HL-60/S4 (cell line): ENCODE measurements at regions not wholly inside any gene's neighbourhood (a gene's known extent, or its start where the extent isn't known, plus 50 kb on each side); places are given as distances from the start of the nearest gene placed in this dataset.

Source experiments
- in situ Hi-C: fragments of 300-500 bp; cut with MboI; formaldehyde crosslinking; loops from 2 replicates; pipeline ENCODE4 v1.14.3; 2022; ENCODE audit warnings: low sequenced_read_pairs

DNA sequence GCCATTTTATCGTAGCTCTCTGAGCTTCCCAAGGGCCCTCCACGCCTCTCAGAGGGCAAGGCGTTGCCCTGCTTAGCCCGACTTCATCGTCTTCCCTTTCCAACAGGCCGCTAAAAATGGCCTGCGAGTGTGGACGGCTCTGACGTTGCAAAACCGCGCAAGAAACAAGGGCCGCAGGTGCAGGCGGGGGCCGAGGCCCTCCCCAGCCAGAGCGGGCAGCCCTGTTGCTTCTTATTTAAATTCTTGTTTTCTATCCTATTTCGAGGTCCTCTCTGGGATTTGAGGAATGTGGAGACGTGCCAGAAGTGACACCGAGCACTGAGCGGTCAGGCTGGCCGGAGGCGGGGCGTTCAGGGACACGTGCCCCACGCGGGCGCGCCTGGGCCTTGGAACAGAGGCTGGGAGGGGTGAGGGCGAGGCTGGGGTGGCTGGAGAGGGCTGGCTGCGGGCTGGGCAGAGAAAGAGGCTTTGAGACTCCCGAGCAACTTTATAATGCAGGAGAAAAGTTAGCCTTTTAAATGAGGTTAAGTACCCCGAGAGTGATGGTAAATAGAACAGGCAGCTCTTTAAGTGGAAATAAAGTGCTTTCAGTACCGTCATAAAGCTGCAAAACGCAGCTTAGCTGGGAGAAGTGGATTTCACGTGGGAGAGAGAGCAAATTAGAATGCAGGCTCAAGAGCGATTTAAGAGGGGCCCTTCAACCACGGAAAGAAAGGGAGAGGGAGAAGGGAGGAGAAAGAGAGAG lies 243.6 kb downstream of the AUH start:
- in situ Hi-C loops, result no loop called here

DNA sequence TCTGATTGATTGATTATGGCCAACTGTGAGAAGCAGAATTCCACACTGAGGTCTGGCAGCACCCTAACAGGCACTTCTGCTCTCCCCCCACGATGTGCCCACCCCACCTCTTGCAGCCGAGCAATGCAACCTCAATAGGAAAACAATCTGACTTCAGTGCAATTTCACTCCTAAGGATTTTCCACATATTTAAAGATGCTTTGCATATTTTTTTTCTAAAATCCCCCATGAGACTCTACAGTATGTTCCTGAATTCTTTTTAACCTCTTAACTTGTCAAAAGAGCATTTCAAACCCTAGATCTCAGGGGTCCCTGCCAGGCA lies 243.1 kb downstream of the AUH start:
- in situ Hi-C loops, result no loop called here

DNA sequence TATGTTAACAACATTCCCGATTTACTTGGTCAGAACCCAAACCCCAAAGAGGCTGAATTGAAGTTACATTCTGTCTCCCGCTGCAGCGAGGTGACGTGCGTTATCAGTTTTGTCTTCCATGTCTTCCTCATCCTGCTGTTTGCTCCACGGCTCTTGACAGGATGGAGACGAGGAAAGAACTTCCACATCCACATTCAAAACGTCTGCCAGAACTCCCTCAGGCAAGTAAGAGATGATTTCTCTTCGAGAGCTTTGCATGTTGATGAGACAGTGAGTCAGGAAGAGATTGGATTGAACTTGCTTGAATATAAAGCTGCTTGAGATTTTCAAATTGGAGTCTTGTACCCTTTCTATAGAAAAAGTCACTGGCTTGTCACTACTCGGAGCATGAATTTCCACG lies 242.6 kb downstream of the AUH start:
- in situ Hi-C loops, result no loop called here

DNA sequence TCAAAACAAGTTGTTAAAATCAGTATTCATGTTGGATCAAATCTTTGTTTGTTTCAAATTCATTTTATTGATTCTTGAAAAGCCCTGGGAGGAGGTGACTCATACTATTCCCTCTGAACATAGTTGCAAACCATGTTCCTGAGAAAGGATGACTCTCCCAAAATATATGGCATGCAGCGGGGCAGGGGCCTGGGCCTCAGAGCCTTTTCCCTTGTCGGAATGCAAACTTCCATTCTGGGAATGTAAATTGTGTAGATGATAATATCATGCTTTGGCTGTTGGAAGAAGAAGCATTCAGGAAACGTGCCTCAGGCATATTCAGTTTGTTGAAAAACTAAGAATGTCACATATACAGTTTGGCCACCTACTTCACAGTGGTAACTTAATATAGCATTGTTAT lies 242.0 kb downstream of the AUH start:
- in situ Hi-C loops, result no loop called here

DNA sequence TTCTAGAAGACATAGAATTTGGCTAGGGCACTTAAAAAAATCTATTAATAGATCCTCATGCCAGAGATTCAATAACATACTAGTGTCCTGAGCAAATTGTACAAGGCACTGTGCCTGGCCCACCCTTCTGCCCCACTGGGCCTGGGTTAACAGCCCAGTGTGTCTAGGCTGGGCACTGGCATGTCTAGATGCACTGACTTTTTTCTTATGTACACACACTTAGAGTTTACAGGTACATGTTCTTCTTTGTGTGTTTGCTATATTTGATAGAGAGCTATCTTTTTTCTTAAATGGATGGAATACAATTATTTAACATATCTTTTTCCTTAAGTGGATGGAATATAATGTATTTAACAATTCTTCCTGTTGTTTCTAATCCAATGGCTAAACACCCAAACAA lies 241.5 kb downstream of the AUH start:
- in situ Hi-C loops, result no loop called here

DNA sequence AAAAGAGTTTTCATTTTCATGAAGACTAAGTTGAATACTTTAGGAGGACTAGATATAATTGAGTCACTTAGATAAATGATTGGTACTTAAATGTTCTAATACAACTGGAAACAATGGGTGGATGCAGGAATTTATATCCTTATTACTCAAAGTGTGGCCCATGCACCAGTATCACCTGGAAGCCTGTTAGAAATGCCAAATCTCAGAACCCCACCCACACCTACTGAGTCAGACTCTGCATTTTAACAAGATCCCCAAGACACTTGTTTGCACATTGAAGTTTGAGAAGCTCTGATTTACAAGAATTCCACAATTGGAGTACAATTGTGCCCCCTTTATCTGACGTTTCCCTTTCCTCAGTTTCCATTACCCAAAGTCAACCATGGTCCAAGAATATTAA lies 239.0 kb downstream of the AUH start:
- in situ Hi-C loops, result no loop called here

DNA sequence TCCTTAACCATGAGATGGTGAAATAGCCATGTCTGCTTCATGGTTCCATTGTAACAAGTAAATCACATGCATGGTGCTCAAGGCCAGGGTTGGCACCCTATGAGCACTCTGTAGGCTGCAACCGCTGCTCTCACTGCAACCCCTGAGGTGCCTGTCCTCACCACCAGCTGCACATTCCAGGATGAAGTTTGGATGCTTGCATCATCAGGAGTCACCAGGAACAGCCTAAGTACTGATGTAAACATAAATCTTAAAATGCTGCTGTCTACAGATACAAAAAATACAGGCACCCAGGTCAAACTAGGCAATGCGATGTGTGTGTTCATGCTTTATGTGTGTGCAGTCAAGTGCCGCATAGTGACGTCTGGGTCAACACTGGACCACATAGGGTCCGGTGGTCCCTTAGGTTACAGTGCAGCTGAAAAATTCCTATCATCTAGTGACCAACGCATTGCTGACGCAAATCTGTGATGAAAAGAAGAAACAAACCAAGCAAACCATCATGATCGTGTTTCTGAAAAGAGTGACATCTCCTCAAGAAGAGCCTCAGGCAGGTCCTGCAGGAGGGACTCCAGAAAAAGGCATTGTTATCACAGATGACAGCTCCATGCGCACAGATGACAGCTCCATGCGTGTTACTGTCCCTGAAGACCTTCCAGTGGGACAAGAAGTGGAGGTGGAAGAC lies 234.8 kb downstream of the AUH start:
- in situ Hi-C loops, result no loop called here

DNA sequence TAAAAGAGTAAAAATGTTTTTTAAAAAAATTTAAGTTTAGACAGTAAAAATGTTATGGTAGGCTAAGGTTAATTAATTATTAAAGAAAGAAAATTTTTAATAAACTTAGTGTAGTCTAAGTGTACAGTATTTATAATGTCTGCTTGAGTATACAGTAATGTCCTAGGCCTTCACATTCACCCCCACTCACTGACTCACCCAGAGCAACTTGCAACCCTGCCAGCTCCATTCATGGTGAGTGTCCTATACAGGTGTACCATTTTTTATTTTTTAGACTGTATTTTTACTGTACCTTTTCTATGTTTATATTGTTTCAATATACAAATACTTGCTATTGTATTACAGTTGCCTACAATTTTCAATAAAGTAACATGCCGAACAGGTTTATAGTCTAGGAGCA lies 234.1 kb downstream of the AUH start:
- in situ Hi-C loops, result no loop called here

DNA sequence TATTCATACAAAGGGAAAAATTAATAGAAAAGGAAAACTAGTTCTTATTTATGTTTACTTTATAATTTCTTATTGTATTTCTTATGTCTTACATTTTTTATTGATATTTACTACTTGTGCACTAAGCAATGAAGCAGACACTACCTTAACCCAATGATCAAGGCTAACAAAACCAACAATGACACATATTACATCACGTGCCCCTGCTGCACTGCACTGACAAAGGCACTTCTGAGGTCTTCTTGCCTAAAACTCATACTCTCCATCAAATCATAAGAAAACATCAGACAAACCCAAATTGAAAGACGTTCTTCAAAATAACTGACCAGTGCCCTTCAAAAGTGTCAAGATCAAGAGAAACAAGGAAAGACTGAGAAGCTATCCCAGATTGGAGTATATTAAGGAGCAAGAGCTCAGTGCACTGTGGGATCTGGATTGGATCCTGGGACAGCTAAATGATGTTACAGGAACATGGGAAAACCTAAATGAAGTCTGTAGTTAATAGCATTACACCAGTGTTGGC lies 230.9 kb downstream of the AUH start:
- in situ Hi-C loops, result no loop called here

DNA sequence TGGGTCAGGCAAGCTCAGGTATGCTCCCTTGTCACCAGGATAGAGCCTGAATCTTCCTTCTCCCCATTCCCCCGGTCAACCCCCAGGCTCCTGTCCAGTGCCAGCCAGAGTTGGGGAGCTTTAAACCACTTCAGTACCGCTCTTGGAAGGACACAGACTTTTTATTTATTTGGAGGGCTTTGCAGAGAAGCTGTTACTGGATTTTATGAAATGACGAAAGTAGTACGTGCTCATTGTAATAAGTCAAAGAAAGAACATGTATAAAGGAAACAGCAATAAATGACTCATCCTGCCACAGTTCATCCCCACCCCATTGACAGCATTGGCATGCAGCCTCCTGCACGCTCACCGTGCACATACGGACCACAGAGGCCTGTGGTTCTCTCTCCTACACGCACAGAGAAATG lies 230.3 kb downstream of the AUH start:
- in situ Hi-C loops, result no loop called here

DNA sequence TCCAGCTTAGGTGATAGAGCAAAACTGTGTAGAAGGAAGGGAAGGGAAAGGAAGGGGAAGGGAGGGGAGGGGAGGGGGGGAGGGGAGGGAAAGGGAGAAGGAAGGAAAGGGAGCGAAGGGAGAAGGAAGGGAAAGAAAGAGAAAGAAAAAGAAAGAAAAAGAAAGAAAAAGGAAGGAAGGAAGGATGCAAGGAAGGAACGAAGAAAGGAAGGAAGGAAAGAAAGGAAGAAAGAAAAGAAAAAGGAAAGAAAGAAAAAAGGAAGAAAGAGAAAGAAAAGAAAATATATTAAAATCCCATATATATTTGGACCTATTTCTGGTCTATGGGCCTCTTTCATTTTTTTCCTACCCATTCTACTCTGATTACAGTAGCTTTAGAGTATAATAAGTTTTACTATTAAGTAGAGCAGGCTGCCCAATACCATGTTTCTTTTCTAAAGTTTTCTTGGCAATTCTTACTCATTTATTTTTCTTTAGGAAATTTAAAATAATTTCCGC lies 229.1 kb downstream of the AUH start:
- in situ Hi-C loops, result no loop called here

DNA sequence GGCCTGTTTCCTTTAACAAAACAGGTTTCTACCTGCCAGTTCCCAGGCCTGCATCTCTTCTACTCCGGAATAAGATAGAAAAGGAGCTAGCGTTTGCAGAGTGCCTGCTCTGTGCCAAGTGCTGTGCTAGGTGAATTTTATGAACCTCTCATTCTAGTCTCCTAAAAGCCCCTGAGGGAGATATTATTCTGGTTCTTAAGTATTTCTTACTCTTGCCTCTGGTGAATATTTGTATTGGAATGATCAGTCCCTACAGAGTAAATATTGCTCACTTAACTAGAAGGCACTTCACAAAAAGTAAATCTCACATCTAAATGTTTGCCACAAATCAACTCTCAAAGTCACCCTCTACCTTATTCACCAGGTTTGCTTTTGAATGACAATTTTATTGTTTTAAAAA lies 227.1 kb downstream of the AUH start:
- in situ Hi-C loops, result no loop called here

DNA sequence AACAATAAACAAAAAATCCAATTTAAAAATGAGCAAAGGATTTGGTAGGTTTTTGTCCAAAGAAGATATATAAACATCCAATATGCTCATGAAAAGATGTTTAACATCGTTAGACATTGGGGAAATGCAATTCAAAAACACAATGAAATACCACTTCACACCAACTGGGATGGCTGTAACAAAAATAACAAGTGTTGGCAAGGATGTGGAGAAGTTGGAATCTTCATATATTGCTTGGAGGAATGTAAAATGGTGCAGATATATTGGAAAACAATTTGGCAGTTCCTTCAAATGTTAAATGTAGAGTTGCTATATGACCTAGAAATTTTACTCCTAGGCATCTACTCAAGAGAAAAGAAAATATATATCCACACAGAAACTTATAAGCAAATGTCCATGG lies 224.3 kb downstream of the AUH start:
- in situ Hi-C loops, result no loop called here

DNA sequence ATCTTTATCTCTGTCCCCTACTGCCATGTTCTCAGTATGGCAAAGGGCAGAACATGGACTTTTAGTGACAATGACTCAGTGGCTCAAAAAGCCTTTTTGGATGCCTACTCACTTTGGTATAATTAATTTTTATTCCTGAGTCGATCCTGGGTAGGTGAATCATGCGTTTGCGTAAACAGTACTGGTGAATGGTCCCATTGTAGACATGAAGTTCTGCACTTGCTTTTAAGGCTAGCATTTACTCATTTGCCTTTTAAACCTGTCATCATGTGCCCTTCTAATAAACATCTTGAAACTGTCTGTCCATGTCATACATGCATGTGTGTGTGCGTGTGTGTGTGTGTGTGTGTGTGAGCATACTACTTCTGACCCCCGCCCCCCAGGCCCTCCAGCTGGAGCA lies 223.0 kb downstream of the AUH start:
- in situ Hi-C loops, result no loop called here

DNA sequence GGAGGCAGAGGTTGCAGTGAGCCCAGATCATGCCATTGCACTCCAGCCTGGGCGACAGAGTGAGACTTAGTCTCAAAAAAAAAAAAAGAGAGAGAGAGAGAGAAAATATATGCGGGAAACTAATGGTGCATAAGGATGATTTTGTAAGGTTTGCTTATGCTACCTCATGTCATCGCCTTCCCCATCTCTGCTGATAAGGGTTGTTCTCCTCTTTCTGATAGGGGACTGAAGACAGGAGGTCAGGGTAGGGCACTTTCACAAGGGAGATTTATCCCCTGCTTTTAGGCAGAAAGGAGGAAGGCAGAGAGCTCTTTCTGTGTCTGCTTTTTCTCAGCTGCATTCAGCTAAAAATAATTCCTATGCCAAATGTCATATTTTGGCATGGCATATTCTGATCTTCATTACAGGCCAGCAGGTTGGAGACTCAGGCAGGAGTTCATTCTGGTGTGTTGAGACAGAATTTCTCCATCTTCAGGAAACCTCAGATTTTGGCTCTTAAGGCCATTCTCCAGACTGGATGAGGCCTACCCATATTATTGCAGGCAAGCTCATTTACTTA lies 220.2 kb downstream of the AUH start:
- in situ Hi-C loops, result no loop called here

DNA sequence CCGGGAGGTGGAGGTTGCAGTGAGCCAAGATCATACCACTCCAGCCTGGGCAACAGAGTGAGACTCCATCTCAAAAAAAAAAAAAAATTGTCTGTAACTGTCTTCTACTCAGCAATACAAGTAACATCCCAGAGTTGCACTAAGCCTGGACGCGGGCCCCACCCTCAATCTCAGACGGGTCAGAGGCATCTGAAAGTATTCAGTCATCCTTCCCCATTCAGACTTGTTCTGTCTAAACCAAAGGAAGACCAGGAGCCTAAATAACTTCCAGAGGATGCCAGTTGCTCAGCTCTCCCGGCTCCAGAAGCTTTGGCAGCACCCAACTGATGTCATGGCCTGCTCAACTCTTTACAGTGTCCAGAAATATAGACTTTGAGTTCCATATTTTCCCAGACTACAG lies 218.6 kb downstream of the AUH start:
- in situ Hi-C loops, result no loop called here

DNA sequence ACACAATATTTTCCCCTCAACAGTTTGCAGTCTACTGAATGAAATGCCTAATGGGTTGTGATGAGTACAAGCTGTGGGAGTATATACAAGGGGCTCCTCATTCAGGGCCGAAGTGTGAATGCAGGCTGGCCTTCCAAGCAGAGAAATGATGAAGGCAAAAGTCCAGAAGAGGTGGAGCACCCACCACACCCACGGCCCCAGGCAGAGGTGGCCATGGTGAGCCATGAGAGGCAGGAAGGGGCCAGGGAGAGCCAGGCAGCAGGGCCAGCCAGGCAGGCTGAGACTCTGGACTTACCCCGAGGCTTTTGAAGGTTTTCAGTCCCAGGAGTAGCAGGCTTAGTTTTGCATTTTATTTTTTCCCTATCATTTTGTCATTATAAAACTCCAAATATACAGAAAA lies 218.1 kb downstream of the AUH start:
- in situ Hi-C loops, result no loop called here

DNA sequence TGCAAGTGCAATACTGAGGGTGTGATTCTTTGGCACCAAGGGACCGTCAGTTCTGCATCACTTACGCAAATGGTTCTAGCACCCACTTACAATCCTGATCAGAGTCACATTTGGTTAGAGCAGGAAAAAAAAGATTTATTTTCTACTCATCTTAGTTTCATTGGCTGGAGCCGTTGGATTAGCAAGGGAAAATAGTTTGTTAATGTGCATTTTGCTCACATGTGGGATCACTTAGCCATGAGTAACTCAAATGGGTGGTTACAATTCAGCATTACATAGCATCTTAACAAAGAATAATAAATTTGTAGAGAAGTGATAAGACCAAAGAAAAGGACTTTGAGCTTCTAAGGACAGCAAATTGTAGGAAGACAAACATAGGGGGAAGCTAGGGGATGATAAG lies 216.9 kb downstream of the AUH start:
- in situ Hi-C loops, result no loop called here

DNA sequence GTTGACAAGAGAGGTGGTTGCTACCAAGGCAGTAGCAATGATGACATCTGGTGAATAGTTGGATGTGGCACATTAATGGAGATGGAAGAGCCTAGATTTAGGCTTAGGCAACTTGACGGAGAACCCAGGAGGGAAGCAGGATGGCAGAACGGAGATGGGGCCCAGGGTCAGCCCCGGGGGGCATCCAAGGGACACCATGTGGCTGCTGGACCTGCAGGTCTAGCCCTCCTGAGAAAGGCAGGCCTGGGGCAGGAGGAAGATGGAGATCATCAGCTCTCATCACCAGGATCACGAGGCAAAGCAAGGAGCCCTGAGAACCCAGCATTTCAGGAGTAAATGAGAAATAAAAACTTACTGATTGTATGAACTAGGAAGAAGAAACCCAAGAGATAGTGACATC lies 216.2 kb downstream of the AUH start:
- in situ Hi-C loops, result no loop called here

DNA sequence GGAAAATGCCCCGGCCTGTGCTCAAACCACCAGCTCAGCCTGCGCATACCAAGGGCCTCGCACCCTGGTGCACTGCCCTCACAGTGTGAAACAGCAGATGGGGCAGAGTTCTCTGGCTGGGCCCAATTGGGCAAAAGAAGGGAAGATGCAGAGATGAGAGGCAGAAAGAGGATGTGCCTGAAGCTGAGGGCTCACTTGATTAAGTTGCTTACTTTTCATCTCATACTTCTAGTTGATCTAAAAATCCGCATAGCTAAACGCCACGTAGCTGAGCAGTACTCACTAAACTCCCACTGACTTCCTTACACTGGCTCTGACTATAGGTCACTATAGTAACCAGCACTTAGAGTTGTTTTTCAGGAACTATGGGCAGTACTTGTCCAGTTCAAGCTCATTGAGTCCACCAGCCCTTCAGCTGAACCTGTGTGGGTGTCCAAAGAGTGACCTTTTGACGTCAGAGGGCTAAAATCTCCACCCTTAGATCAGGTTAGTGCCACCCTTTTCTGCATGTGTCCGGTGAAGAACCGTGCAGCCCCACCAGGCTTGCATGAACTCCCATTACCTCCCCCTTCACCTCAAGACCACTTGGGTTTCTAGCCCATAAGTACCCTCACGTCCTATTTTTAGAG lies 215.2 kb downstream of the AUH start:
- in situ Hi-C loops, result no loop called here

DNA sequence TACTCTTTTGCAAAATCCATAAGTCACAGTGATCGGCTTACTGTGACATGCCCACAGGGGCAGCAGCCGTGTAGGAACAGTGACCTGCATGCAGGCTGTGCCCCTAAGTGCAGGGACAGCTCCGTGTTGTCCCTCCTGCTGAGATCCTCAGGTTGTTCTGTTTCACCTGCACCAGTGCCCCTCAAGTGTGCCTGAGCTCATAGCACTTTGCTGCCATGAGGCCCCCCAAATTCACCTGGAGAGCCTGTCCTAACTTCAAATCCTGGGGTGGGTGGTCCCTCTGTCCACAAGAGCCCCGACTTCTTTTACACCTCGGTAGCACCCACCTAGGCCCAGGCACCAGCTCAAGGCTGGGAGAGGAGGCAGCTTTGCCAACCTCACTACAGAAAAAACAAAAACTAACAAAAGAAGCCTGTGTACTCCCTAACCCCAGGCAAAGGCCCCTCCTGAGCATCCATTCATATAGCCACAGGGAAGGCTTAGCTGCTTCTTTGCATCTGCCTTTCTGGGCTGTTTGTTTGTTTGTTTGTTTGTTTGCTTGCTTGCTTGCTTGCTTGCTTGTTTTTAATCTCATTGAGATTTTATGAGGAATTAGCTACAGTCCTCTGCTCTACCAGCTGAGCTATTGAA lies 214.5 kb downstream of the AUH start:
- in situ Hi-C loops, result no loop called here
